GM12878 (cell line): ENCODE measurements at regions not wholly inside any gene's neighbourhood (a gene's known extent, or its start where the extent isn't known, plus 50 kb on each side); places are given as distances from the start of the nearest gene placed in this dataset.
A peak's percentile ranks its signal among the peaks of the same experiment; 100 is the strongest.

ENCODE experiments used
- ATAC-seq: fragments of 200-7000 bp; cut with Tn5 transposase; 3 replicates; pipeline ENCODE4 v1.9.1; 2020; ENCODE audit warnings: mild to moderate bottlenecking, moderate library complexity
- BruUV-seq: library from RNA; stranded (reverse); fragments of 400-500 nt; replicated peaks from 2 replicates; lab custom pipeline; 2021; lab: Mats Ljungman, UMichigan
- CTCF ChIA-PET: fragments of 300-600 bp; sonication (Branson Sonifier 250); formaldehyde crosslinking; extraction: SDS; loops from one replicate; lab custom pipeline; 2021; ENCODE audit warnings: inconsistent platforms; lab: Yijun Ruan, JAX
- POLR2A ChIA-PET: fragments of 350-600 bp; formaldehyde crosslinking; extraction: SDS; loops from one replicate; lab custom pipeline; 2021; ENCODE audit warnings: inconsistent platforms; lab: Charles Lee
- RAD21 ChIA-PET: fragments of 300-600 bp; sonication (Branson Sonifier 250); formaldehyde crosslinking; loops from one replicate; lab custom pipeline; 2023; ENCODE audit warnings: antibody characterized with exemption; ENCODE audit not compliant: unreplicated experiment; lab: Charles Lee
- SMC1A ChIA-PET: fragments of 300-600 bp; sonication (Branson Sonifier 250); formaldehyde crosslinking; loops from one replicate; lab custom pipeline; 2023; ENCODE audit not compliant: unreplicated experiment, uncharacterized antibody; lab: Charles Lee
- DNase-seq: peaks from one replicate; pipeline ENCODE4 v3.0.0-alpha.2; 2011; ENCODE audit warnings: low read depth, low spot score
- FAIRE-seq: peaks from 3 replicates; lab custom pipeline; 2011; peaks lifted over from hg19 to GRCh38; lab: Jason Lieb, UNC
- H2AFZ ChIP-seq: 2 replicates; pipeline ENCODE4 v1.6.0; 2011; ENCODE audit warnings: low read depth, low read length, control low read depth; ENCODE audit not compliant: control insufficient read depth
- H3K27ac ChIP-seq: 2 replicates; pipeline ENCODE4 v1.5.1; 2011; ENCODE audit warnings: control low read depth; ENCODE audit not compliant: control insufficient read depth, insufficient read depth
- H3K27me3 ChIP-seq, 2 experiments: replicated peaks in 1 of 2; 2 replicates each; pipeline versions ENCODE4 v1.6.0 to v1.6.1; 2011; ENCODE audit warnings: low read length in 1 of 2; ENCODE audit not compliant: control insufficient read depth in 2 of 2, insufficient read depth in 2 of 2
- H3K36me3 ChIP-seq, 2 experiments: 2 replicates each; pipeline ENCODE4 v1.5.1; 2011; ENCODE audit warnings: low read length in 1 of 2; ENCODE audit not compliant: control insufficient read depth in 2 of 2, insufficient read depth in 2 of 2
- H3K4me1 ChIP-seq: 2 replicates; pipeline ENCODE4 v1.6.1; 2011; ENCODE audit warnings: mild to moderate bottlenecking, low read length, moderate library complexity, mixed read lengths; ENCODE audit not compliant: control insufficient read depth, insufficient read depth
- H3K4me2 ChIP-seq: 2 replicates; pipeline ENCODE4 v1.6.0; 2011; ENCODE audit warnings: control low read depth; ENCODE audit not compliant: control insufficient read depth, insufficient read depth
- H3K4me3 ChIP-seq: fragments of 200-600 bp; sonication (generic); 2 replicates; pipeline ENCODE4 v1.5.1; 2016
- H3K79me2 ChIP-seq: 2 replicates; pipeline ENCODE4 v1.6.0; 2011; ENCODE audit warnings: low read length; ENCODE audit not compliant: control insufficient read depth, insufficient read depth
- H3K9ac ChIP-seq: 2 replicates; pipeline ENCODE4 v1.8.0; 2011; ENCODE audit warnings: low read length, control low read depth, mixed read lengths; ENCODE audit not compliant: control insufficient read depth, insufficient read depth
- H3K9me3 ChIP-seq: replicated peaks from 3 replicates; pipeline ENCODE4 v1.5.1; 2011; ENCODE audit warnings: mild to moderate bottlenecking, low read length; ENCODE audit not compliant: control insufficient read depth, insufficient read depth
- H4K20me1 ChIP-seq: 2 replicates; pipeline ENCODE4 v1.6.0; 2011; ENCODE audit not compliant: control insufficient read depth, insufficient read depth
- ATF7 ChIP-seq: fragments of 450-650 bp; IDR thresholded peaks from 2 replicates; pipeline ENCODE4 v1.6.1; 2016; ENCODE audit warnings: low read depth, mild to moderate bottlenecking
- FOXK2 ChIP-seq: fragments of 450-650 bp; IDR thresholded peaks from 2 replicates; pipeline ENCODE4 v1.6.1; 2017; ENCODE audit warnings: mild to moderate bottlenecking, moderate library complexity
- FOXM1 ChIP-seq: IDR thresholded peaks from 2 replicates; pipeline ENCODE4 v1.6.1; 2012; ENCODE audit warnings: low read depth, mild to moderate bottlenecking, inconsistent platforms, low read length, moderate library complexity
- IKZF2 ChIP-seq, 2 experiments: fragments of 450-650 bp; IDR thresholded peaks; 2 replicates each; pipeline ENCODE4 v1.6.1; 2017; ENCODE audit warnings: mild to moderate bottlenecking in 2 of 2, moderate library complexity in 2 of 2
- MTA2 ChIP-seq: fragments of 450-650 bp; IDR thresholded peaks from 2 replicates; pipeline ENCODE4 v1.6.1; 2016; ENCODE audit warnings: low read depth, mild to moderate bottlenecking, moderate library complexity
- NFIC ChIP-seq: IDR thresholded peaks from 2 replicates; pipeline ENCODE4 v1.6.1; 2012; ENCODE audit warnings: low read depth, mild to moderate bottlenecking, inconsistent platforms, low read length, moderate library complexity
- NRF1 ChIP-seq: conservative IDR thresholded peaks from 2 replicates; pipeline ENCODE4 v1.6.1; 2011; ENCODE audit warnings: mild to moderate bottlenecking, low read depth, low read length, improper control_type of control experiment
- RAD21 ChIP-seq: IDR thresholded peaks from 2 replicates; pipeline ENCODE4 v1.6.1; 2011; ENCODE audit warnings: mild to moderate bottlenecking, low read depth, low read length, moderate library complexity; ENCODE audit not compliant: insufficient read depth
- RB1 ChIP-seq: fragments of 450-650 bp; formaldehyde crosslinking; IDR thresholded peaks from 2 replicates; pipeline ENCODE4 v1.6.1; 2017; ENCODE audit warnings: mild to moderate bottlenecking, borderline replicate concordance
- RELB ChIP-seq: fragments of 450-650 bp; IDR thresholded peaks from 2 replicates; pipeline ENCODE4 v1.6.1; 2017; ENCODE audit warnings: low read depth, mild to moderate bottlenecking, moderate library complexity
- RUNX3 ChIP-seq: IDR thresholded peaks from 2 replicates; pipeline ENCODE4 v1.6.1; 2012; ENCODE audit warnings: low read length, inconsistent platforms
- TCF3 ChIP-seq: IDR thresholded peaks from 2 replicates; pipeline ENCODE4 v1.6.1; 2012; ENCODE audit warnings: low read depth, mild to moderate bottlenecking, low read length, borderline replicate concordance; ENCODE audit not compliant: insufficient read depth
- ZNF24 ChIP-seq: fragments of 450-650 bp; IDR thresholded peaks from 2 replicates; pipeline ENCODE4 v1.6.1; 2017; ENCODE audit warnings: antibody characterized with exemption, mild to moderate bottlenecking
- ZNF274 ChIP-seq: IDR thresholded peaks from one replicate; pipeline ENCODE4 v1.8.0; 2011; ENCODE audit not compliant: insufficient read length, insufficient read depth
- ZNF622 ChIP-seq: fragments of 450-650 bp; IDR thresholded peaks from 2 replicates; pipeline ENCODE4 v1.6.1; 2017; ENCODE audit warnings: mild to moderate bottlenecking, inconsistent platforms
- WGBS: methylation state at CpG from one replicate; pipeline ENCODE4 v1.1.6; 2016; ENCODE audit warnings: low lambda C conversion rate; ENCODE audit not compliant: insufficient replicate concordance, insufficient coverage; ENCODE audit errors: missing lambda C conversion rate; 5-methylcytosine and 5-hydroxymethylcytosine counted together
- in situ Hi-C: fragments of 300-500 bp; cut with MboI; formaldehyde crosslinking; loops from 9 replicates; pipeline ENCODE4 v1.14.3; 2018; ENCODE audit warnings: mixed read lengths
- intact Hi-C: fragments of 100-400 bp; cut with micrococcal nuclease; formaldehyde crosslinking; loops from one replicate; pipeline ENCODE4 v1.14.2; 2022; ENCODE audit not compliant: unreplicated experiment
- TF ChIP-seq, protein P1 (sequence below): IDR thresholded peaks from 2 replicates; pipeline ENCODE4 v1.6.1; 2011; ENCODE audit warnings: borderline replicate concordance, low read depth, mild to moderate bottlenecking, moderate library complexity, mixed read lengths, low read length; ENCODE audit not compliant: insufficient read depth; ENCODE audit errors: extremely low read length

DNA sequence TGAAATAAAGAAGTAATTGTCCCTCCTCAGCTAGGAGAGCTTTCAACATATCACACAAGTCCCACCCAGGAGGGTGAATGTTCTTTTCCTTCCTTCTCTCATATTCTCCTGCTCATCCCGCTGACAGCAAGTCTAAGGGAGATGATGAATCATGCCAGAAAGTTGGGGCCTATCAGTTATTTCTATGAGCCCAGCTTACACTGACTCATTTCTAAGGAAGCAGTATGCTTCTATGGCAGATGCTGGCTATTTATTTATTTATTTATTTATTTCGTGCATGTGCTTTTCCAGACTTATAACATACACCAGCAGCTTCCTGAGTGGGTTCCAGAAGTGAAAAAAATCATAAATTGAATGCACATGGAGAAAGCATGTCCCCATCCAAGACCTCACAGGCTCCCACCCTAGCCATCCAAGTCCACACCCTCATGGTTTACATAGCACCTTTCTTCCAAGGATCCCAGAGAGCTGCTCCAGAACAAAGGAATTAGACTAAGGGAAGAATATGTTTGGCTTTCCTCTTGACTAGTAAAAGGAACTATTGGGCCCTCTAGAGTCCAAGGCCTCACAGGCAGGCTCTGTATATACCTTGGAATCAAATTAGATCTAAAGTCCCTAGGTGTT is 1074.2 kb upstream of the ZEB2 start:
- Histone ChIP-seq H3K79me2 (no peaks in the 10 kb centered on the region), H3K9ac (no peak overlapping the region), H3K4me1 (peaks cover 18% of the 10 kb centered on the region), H3K27me3 (no peaks in the 10 kb centered on the region), H3K4me2 (no peak overlapping the region; the same call in 1 of the 2 replicates), H4K20me1 (no peaks in the 10 kb centered on the region), H2AFZ (no peak overlapping the region), H3K9me3 (no peaks in the 10 kb centered on the region), H3K36me3 (no peaks in the 10 kb centered on the region), H3K4me3 (no peak overlapping the region), H3K27ac (peak overlapping the region; percentile 20; the same call in 1 of the 2 replicates)
- WGBS = 69% methylated on average over 2 of the region's 2 CpGs
- ChIA-PET POLR2A (no interaction called here), SMC1A (no interaction called here), RAD21 (no interaction called here), CTCF (interaction anchor here (1.4 kb wide), 1 partner anchor 50 kb away, joined by 4 read pairs; no protein-coding TSS in a partner anchor)
- peak; percentile 11; the same call in 1 of the 2 replicates for TF ChIP-seq RAD21
- TF ChIP-seq ZNF622 = no peak
- BruUV-seq = no TSS peak
- intact Hi-C loops (no loop called here), in situ Hi-C loops (no loop called here)
- FAIRE-seq (no peak), DNase-seq (no peak), ATAC-seq (peak; percentile 22; the same call in 2 of the 3 replicates)

- Histone ChIP-seq H3K9ac (no peak overlapping the region), H3K4me2 (peak overlapping the region; percentile 33), H4K20me1 (no peaks in the 10 kb centered on the region), H3K27me3 (no peaks in the 10 kb centered on the region), H3K4me1 (peaks cover 18% of the 10 kb centered on the region), H2AFZ (no peak overlapping the region), H3K9me3 (no peaks in the 10 kb centered on the region), H3K79me2 (no peaks in the 10 kb centered on the region), H3K27ac (no peak overlapping the region; the same call in 1 of the 2 replicates), H3K36me3 (no peaks in the 10 kb centered on the region), H3K4me3 (no peak overlapping the region)
- ATAC-seq (peak; percentile 64), FAIRE-seq (no peak), DNase-seq (peak; percentile 34)
- in situ Hi-C loops = no loop called here
- RAD21 ChIA-PET = interaction anchor here (0.8 to 1.4 kb wide), 3 partner anchors 50 to 158 kb away, joined by 3 read pairs; no protein-coding TSS in a partner anchor
- no TSS peak for BruUV-seq
- SMC1A ChIA-PET = interaction anchor here (1.5 kb wide), 1 partner anchor 42 kb away, joined by 5 read pairs; no protein-coding TSS in a partner anchor
- WGBS = 0% methylated on average over 1 of the region's 1 CpG
- POLR2A ChIA-PET = no interaction called here
- CTCF ChIA-PET = interaction anchor here (1.4 kb wide), 1 partner anchor 51 kb away, joined by 4 read pairs; no protein-coding TSS in a partner anchor
- intact Hi-C loops = no loop called here
- TF ChIP-seq MTA2 (peak; percentile 91), RB1 (no peak), ZNF274 (no peak), TCF3 (no peak), ATF7 (no peak), NFIC (peak; percentile 97), IKZF2 (IDR thresholded peaks at IDR 0.05) (peak in 1 of 2 experiments; percentile 32; a peak in 1 of 4 replicates), NRF1 (no peak), RELB (peak; percentile 52; the same call in 1 of the 2 replicates), FOXK2 (no peak), RUNX3 (peak; percentile 70), FOXM1 (peak; percentile 94; the same call in 1 of the 2 replicates), ZNF24 (peak; percentile 95)
- TF ChIP-seq, protein P1, sequence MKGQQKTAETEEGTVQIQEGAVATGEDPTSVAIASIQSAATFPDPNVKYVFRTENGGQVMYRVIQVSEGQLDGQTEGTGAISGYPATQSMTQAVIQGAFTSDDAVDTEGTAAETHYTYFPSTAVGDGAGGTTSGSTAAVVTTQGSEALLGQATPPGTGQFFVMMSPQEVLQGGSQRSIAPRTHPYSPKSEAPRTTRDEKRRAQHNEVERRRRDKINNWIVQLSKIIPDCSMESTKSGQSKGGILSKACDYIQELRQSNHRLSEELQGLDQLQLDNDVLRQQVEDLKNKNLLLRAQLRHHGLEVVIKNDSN = no peak
These were observed 1073.4 kb upstream of the ZEB2 start for GRCh38 chr2:145593280-145593679.
